Liver (tissue), 8 donors: ENCODE measurements at regions not wholly inside any gene's neighbourhood (a gene's known extent, or its start where the extent isn't known, plus 50 kb on each side); places are given as distances from the start of the nearest gene placed in this dataset.

Experiments
- DNase-seq: peaks from one replicate; pipeline ENCODE4 v3.0.0-alpha.2; 2017; ENCODE audit warnings: low spot score
- H3K27ac ChIP-seq, 2 donors: one replicate each; pipeline ENCODE4 v1.7.0; 2013; ENCODE audit warnings: inconsistent platforms in 2 of 2, low read length in 2 of 2, control low read depth in 1 of 2, low read depth in 1 of 2, mild to moderate bottlenecking in 1 of 2
- H3K27me3 ChIP-seq, 4 donors: one replicate each; pipeline versions ENCODE4 v1.6.1 to v1.7.0; 2013; ENCODE audit warnings: low read length in 3 of 4, inconsistent platforms in 1 of 4, mild to moderate bottlenecking in 1 of 4, moderate library complexity in 1 of 4; ENCODE audit not compliant: control insufficient read depth in 4 of 4, insufficient read depth in 4 of 4
- H3K36me3 ChIP-seq, 4 donors: one replicate each; pipeline versions ENCODE4 v1.6.1 to v1.7.0; 2013; ENCODE audit warnings: low read length in 3 of 4, mild to moderate bottlenecking in 3 of 4, low read depth in 1 of 4, moderate library complexity in 1 of 4; ENCODE audit not compliant: control insufficient read depth in 4 of 4, insufficient read depth in 3 of 4
- H3K4me1 ChIP-seq, 4 donors: one replicate each; pipeline versions ENCODE4 v1.6.1 to v1.7.0; 2013; ENCODE audit warnings: low read length in 3 of 4, mild to moderate bottlenecking in 3 of 4, moderate library complexity in 1 of 4; ENCODE audit not compliant: control insufficient read depth in 4 of 4, insufficient read depth in 4 of 4
- H3K4me3 ChIP-seq, 3 donors: one replicate each; pipeline versions ENCODE4 v1.6.1 to v1.7.0; 2013; ENCODE audit warnings: low read length in 3 of 3, control low read depth in 1 of 3, low read depth in 1 of 3, mild to moderate bottlenecking in 1 of 3
- H3K9ac ChIP-seq, 2 donors: one replicate each; pipeline ENCODE4 v1.7.0; 2013; ENCODE audit warnings: low read length in 2 of 2, mild to moderate bottlenecking in 2 of 2, moderate library complexity in 2 of 2, control low read depth in 1 of 2, low read depth in 1 of 2
- H3K9me3 ChIP-seq, 4 donors: one replicate each; pipeline versions ENCODE4 v1.6.1 to v1.7.0; 2013; ENCODE audit warnings: low read length in 3 of 4; ENCODE audit not compliant: control insufficient read depth in 4 of 4
- CTCF ChIP-seq: fragments of 150-350 bp; IDR thresholded peaks from 2 replicates; pipeline ENCODE4 v1.5.1; 2017; ENCODE audit warnings: improper control_type of control experiment, low read depth, low read length; ENCODE audit not compliant: missing input control
- EGR1 ChIP-seq, 2 donors: IDR thresholded peaks; 2 replicates each; pipeline ENCODE4 v1.6.1; 2016 to 2018; ENCODE audit warnings: antibody characterized with exemption in 2 of 2, low read depth in 2 of 2
- FOXA1 ChIP-seq: IDR thresholded peaks from 2 replicates; pipeline ENCODE4 v1.6.1; 2016; ENCODE audit warnings: antibody characterized with exemption
- FOXA2 ChIP-seq: IDR thresholded peaks from 2 replicates; pipeline ENCODE4 v1.6.1; 2016; ENCODE audit warnings: antibody characterized with exemption
- GABPA ChIP-seq, 2 donors: IDR thresholded peaks in 1 of 2; conservative IDR thresholded peaks in 1 of 2; 2 replicates each; pipeline ENCODE4 v1.6.1; 2016; ENCODE audit warnings: antibody characterized with exemption in 2 of 2, mild to moderate bottlenecking in 1 of 2, moderate library complexity in 1 of 2
- HNF4A ChIP-seq, 2 donors: conservative IDR thresholded peaks; 2 replicates each; pipeline ENCODE4 v1.6.1; 2016; ENCODE audit warnings: antibody characterized with exemption in 2 of 2, mild to moderate bottlenecking in 2 of 2
- JUND ChIP-seq, 2 donors: IDR thresholded peaks; 2 replicates each; pipeline ENCODE4 v1.6.1; 2016; ENCODE audit warnings: antibody characterized with exemption in 2 of 2
- NR2F2 ChIP-seq: IDR thresholded peaks from 2 replicates; pipeline ENCODE4 v1.6.1; 2016; ENCODE audit warnings: antibody characterized with exemption
- RAD21 ChIP-seq, 2 donors: IDR thresholded peaks; 2 replicates each; pipeline ENCODE4 v1.6.1; 2016; ENCODE audit warnings: antibody characterized with exemption in 2 of 2, mild to moderate bottlenecking in 2 of 2
- RXRA ChIP-seq, 2 donors: IDR thresholded peaks; 2 replicates each; pipeline ENCODE4 v1.6.1; 2017 to 2018; ENCODE audit warnings: antibody characterized with exemption in 2 of 2, mild to moderate bottlenecking in 1 of 2
- SP1 ChIP-seq: IDR thresholded peaks from 2 replicates; pipeline ENCODE4 v1.6.1; 2018; ENCODE audit warnings: antibody characterized with exemption, mild to moderate bottlenecking
- TAF1 ChIP-seq: conservative IDR thresholded peaks from 2 replicates; pipeline ENCODE4 v1.6.1; 2016; ENCODE audit warnings: antibody characterized with exemption, mild to moderate bottlenecking
- YY1 ChIP-seq: IDR thresholded peaks from 2 replicates; pipeline ENCODE4 v1.6.1; 2016; ENCODE audit warnings: antibody characterized with exemption, mild to moderate bottlenecking
- ZBTB33 ChIP-seq: IDR thresholded peaks from 2 replicates; pipeline ENCODE4 v1.6.1; 2016; ENCODE audit warnings: antibody characterized with exemption
- WGBS: extraction: QIAGEN DNeasy Blood & Tissue Kit; methylation state at CpG from one replicate; pipeline ENCODE4 v1.1.7; 2013; 5-methylcytosine and 5-hydroxymethylcytosine counted together
- TF ChIP-seq, protein P1 (sequence below): IDR thresholded peaks from 2 replicates; pipeline ENCODE4 v1.6.1; 2016; ENCODE audit warnings: antibody characterized with exemption
- TF ChIP-seq, protein P2 (sequence below): IDR thresholded peaks from 2 replicates; pipeline ENCODE4 v1.6.1; 2016; ENCODE audit warnings: antibody characterized with exemption
- donor health status: healthy.
- donor health status: healthy.
- donor health status: healthy.
- donor health status: healthy.
- donor health status: healthy.

DNA sequence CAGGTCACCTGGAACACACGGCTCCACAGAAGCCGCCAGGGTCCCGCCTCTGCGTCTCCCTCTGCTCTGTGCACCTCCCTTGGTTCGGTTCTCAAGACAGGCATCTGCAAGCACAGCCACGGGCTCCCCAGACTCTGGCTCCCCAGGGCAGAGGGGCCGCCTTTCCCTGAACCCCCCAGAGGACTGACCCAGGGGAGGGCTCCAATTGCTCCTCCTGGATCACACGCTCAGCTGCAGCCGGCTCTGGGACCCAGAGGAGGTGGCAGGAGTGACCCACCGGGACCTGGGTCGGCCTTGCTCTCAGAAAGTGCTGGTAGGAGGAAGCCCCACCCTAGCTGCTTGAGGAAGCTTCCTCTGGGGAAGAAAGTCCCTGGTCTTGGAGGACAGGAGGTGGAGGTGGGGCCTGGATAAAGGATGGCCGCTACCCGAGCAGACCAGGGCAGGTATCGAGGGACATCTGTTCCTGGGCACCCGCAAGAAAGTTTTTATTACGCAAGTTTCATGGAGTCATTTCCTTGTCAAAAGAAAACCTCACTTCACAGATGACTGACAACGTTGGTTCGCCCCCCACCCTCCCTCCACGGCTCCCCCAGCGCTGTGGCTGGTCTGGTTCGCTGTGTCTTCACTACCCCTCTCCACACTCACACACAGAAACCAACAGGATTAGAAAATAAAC is 103.9 kb upstream of the AFDN start:
- Histone ChIP-seq H3K9ac (no peak overlapping the region), H3K4me1 (no peaks in the 10 kb centered on the region), H3K27me3 (no peaks in the 10 kb centered on the region), H3K4me3 (no peak overlapping the region), H3K36me3 (no peaks in the 10 kb centered on the region), H3K27ac (no peak overlapping the region), H3K9me3 (no peaks in the 10 kb centered on the region)
- DNase-seq, result no peak
- TF ChIP-seq RAD21 (IDR thresholded peaks at IDR 0.05), result no peak
- TF ChIP-seq FOXA1, result no peak
- no peak for TF ChIP-seq FOXA2
- TF ChIP-seq YY1, result no peak
- TF ChIP-seq, protein P1, sequence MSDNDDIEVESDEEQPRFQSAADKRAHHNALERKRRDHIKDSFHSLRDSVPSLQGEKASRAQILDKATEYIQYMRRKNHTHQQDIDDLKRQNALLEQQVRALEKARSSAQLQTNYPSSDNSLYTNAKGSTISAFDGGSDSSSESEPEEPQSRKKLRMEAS, result no peak
- TF ChIP-seq TAF1, result no peak
- TF ChIP-seq GABPA (IDR thresholded peaks at IDR 0.05 in 1 of 2, conservative IDR thresholded peaks at IDR 0.05 in 1 of 2), result no peak
- 85% methylated on average over 21 of the region's 21 CpGs for WGBS

DNA sequence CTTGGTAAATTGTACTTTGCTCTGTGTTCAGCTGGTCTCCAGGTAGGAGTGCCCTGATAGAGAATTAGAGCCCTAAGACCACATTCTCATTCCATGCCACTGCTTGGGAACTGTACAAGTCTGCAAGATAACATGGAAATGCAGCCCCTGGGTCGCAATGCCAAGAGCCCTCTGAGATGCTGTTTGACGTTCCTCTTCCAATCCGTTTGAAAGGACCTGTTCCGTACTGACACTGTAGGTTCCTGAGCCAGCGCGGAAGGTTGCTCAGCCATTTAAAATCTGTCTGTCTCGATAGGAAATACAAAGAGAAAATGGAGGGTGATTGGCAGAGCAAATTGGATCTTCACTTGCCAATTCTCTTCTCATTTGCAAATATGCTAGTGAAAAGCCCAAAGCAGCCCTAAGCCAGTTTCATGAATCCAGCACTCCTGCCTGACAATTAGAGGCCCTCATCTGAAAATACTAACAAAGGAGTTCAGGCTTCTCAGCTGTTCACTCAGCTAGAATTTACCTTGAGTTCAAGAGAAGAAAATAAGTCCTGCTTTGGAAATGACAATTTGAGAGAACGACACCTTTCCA is 100.6 kb upstream of the AFDN start:
- H3K4me1 ChIP-seq, result no peaks in the 10 kb centered on the region
- WGBS, result 98% methylated on average over 8 of the region's 8 CpGs
- H3K27me3 ChIP-seq, result no peaks in the 10 kb centered on the region
- H3K9me3 ChIP-seq, result no peaks in the 10 kb centered on the region
- no peaks in the 10 kb centered on the region for H3K36me3 ChIP-seq
- no peak for DNase-seq
- H3K27ac ChIP-seq, result no peak overlapping the region
- TF ChIP-seq RXRA (IDR thresholded peaks at IDR 0.05) (no peak), GABPA (IDR thresholded peaks at IDR 0.05 in 1 of 2, conservative IDR thresholded peaks at IDR 0.05 in 1 of 2) (no peak), YY1 (no peak), FOXA1 (no peak), NR2F2 (no peak), SP1 (no peak), EGR1 (IDR thresholded peaks at IDR 0.05; ENCODE audit: low read depth in 2 of 2) (no peak), CTCF (no peak), JUND (IDR thresholded peaks at IDR 0.05) (no peak), HNF4A (conservative IDR thresholded peaks at IDR 0.05) (no peak), ZBTB33 (no peak)
- TF ChIP-seq, protein P2, sequence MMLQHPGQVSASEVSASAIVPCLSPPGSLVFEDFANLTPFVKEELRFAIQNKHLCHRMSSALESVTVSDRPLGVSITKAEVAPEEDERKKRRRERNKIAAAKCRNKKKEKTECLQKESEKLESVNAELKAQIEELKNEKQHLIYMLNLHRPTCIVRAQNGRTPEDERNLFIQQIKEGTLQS, result no peak
- H3K9ac ChIP-seq, result no peak overlapping the region
- no peak overlapping the region for H3K4me3 ChIP-seq
